H1 (cell line): ENCODE measurements at regions not wholly inside any gene's neighbourhood (a gene's known extent, or its start where the extent isn't known, plus 50 kb on each side); places are given as distances from the start of the nearest gene placed in this dataset.

Experiments used
- CTBP2 ChIP-seq: IDR thresholded peaks from 2 replicates; pipeline ENCODE4 v1.7.0; 2011; ENCODE audit warnings: borderline replicate concordance, mild to moderate bottlenecking, moderate library complexity, mixed read lengths, low read length; ENCODE audit not compliant: insufficient read depth, insufficient read length
- EP300 ChIP-seq, 2 experiments: IDR thresholded peaks; 1 replicate in 1 of 2; 2 replicates in 1 of 2; pipeline ENCODE4 v1.6.1; 2011 to 2012; ENCODE audit warnings: low read depth in 2 of 2, low read length in 2 of 2, mild to moderate bottlenecking in 2 of 2, borderline replicate concordance in 1 of 2, inconsistent platforms in 1 of 2, moderate library complexity in 1 of 2
- GTF2F1 ChIP-seq: IDR thresholded peaks from 2 replicates; pipeline ENCODE4 v1.6.1; 2012; ENCODE audit warnings: low read depth, low read length, improper control_type of control experiment, borderline replicate concordance
- HDAC6 ChIP-seq: IDR thresholded peaks from one replicate; pipeline ENCODE4 v1.7.1; 2012; ENCODE audit warnings: low read depth, mild to moderate bottlenecking, inconsistent platforms, low read length, moderate library complexity
- SUZ12 ChIP-seq: fragments of 200-600 bp; sonication (generic); IDR thresholded peaks from 2 replicates; pipeline ENCODE4 v1.6.1; 2012; ENCODE audit warnings: mild to moderate bottlenecking, inconsistent platforms, low read length, moderate library complexity, mixed read lengths

GRCh38 chrX:147811803-147812202, 99.9 kb upstream of the FMR1 start (continued):
- TF ChIP-seq GTF2F1 = no peak
- TF ChIP-seq SUZ12 = no peak
- TF ChIP-seq EP300 (IDR thresholded peaks at IDR 0.05; ENCODE audit: borderline replicate concordance in 1 of 2, low read depth in 2 of 2, low read length in 2 of 2) = no peak
- no peak for TF ChIP-seq CTBP2
- TF ChIP-seq HDAC6 = no peak
